ENCODE measurements at regions not wholly inside any gene's neighbourhood (a gene's known extent, or its start where the extent isn't known, plus 50 kb on each side); places are given as distances from the start of the nearest gene placed in this dataset.

GRCh38 chr3:99485286-99485685 is 153.1 kb upstream of the COL8A1 start:
- no peak for DNase-seq (ENCODE audit: insufficient read length, low spot score)
- peak; percentile 35 for FAIRE-seq
- TF ChIP-seq POU2F2 (IDR thresholded peaks at IDR 0.05; ENCODE audit: low read depth, low read length): no peak
- peak; percentile 45 for TF ChIP-seq SPI1 (IDR thresholded peaks at IDR 0.05; ENCODE audit: low read depth, low read length)

- FAIRE-seq (no peak), DNase-seq (ENCODE audit: insufficient read length, low spot score) (no peak)
- TF ChIP-seq POLR2AphosphoS5 (IDR thresholded peaks at IDR 0.05; ENCODE audit: low read depth, low read length) (no peak), PAX5 (IDR thresholded peaks at IDR 0.05; ENCODE audit: insufficient read depth, low read length, severe bottlenecking) (no peak)
Measured at GRCh38 chr3:99484871-99485270, 153.5 kb upstream of the COL8A1 start.

- TF ChIP-seq PAX5 (IDR thresholded peaks at IDR 0.05; ENCODE audit: insufficient read depth, low read length, severe bottlenecking) (no peak), POLR2AphosphoS5 (IDR thresholded peaks at IDR 0.05; ENCODE audit: low read depth, low read length) (no peak), POU2F2 (IDR thresholded peaks at IDR 0.05; ENCODE audit: low read depth, low read length) (no peak)
- FAIRE-seq: no peak
- no peak for DNase-seq (ENCODE audit: insufficient read length, low spot score)
Measured at GRCh38 chr3:99483841-99484240, 154.6 kb upstream of the COL8A1 start.

GRCh38 chr3:99482191-99482590 is 156.2 kb upstream of the COL8A1 start:
- no peak for FAIRE-seq

GRCh38 chr3:99481561-99481960 is 156.8 kb upstream of the COL8A1 start:
- FAIRE-seq (no peak), DNase-seq (ENCODE audit: insufficient read length, low spot score) (no peak)
- TF ChIP-seq POLR2AphosphoS5 (IDR thresholded peaks at IDR 0.05; ENCODE audit: low read depth, low read length): no peak
- TF ChIP-seq SPI1 (IDR thresholded peaks at IDR 0.05; ENCODE audit: low read depth, low read length): no peak
- no peak for TF ChIP-seq PAX5 (IDR thresholded peaks at IDR 0.05; ENCODE audit: insufficient read depth, low read length, severe bottlenecking)
- no peak for TF ChIP-seq TAF1 (IDR thresholded peaks at IDR 0.05; ENCODE audit: low read depth, low read length)
- no peak for TF ChIP-seq POLR2A (IDR thresholded peaks at IDR 0.05; ENCODE audit: low read depth, low read length)
- no peak for TF ChIP-seq POU2F2 (IDR thresholded peaks at IDR 0.05; ENCODE audit: low read depth, low read length)

More at GRCh38 chr3:99482191-99482590, 156.2 kb upstream of the COL8A1 start:
- no peak for DNase-seq (ENCODE audit: insufficient read length, low spot score)
- TF ChIP-seq POLR2A (IDR thresholded peaks at IDR 0.05; ENCODE audit: low read depth, low read length): no peak
- no peak for TF ChIP-seq PAX5 (IDR thresholded peaks at IDR 0.05; ENCODE audit: insufficient read depth, low read length, severe bottlenecking)
- no peak for TF ChIP-seq SPI1 (IDR thresholded peaks at IDR 0.05; ENCODE audit: low read depth, low read length)
- no peak for TF ChIP-seq TAF1 (IDR thresholded peaks at IDR 0.05; ENCODE audit: low read depth, low read length)
- no peak for TF ChIP-seq POLR2AphosphoS5 (IDR thresholded peaks at IDR 0.05; ENCODE audit: low read depth, low read length)
- no peak for TF ChIP-seq POU2F2 (IDR thresholded peaks at IDR 0.05; ENCODE audit: low read depth, low read length)

GRCh38 chr3:99479768-99480167 is 158.6 kb upstream of the COL8A1 start:
- DNase-seq (ENCODE audit: insufficient read length, low spot score): no peak
- no peak for TF ChIP-seq POU2F2 (IDR thresholded peaks at IDR 0.05; ENCODE audit: low read depth, low read length)
- no peak for TF ChIP-seq PAX5 (IDR thresholded peaks at IDR 0.05; ENCODE audit: insufficient read depth, low read length, severe bottlenecking)
- no peak for TF ChIP-seq SPI1 (IDR thresholded peaks at IDR 0.05; ENCODE audit: low read depth, low read length)
- TF ChIP-seq TAF1 (IDR thresholded peaks at IDR 0.05; ENCODE audit: low read depth, low read length): no peak
- no peak for TF ChIP-seq POLR2AphosphoS5 (IDR thresholded peaks at IDR 0.05; ENCODE audit: low read depth, low read length)
- no peak for FAIRE-seq

- DNase-seq (ENCODE audit: insufficient read length, low spot score) (no peak), FAIRE-seq (no peak)
- TF ChIP-seq SPI1 (IDR thresholded peaks at IDR 0.05; ENCODE audit: low read depth, low read length) (no peak), POLR2A (IDR thresholded peaks at IDR 0.05; ENCODE audit: low read depth, low read length) (no peak), POLR2AphosphoS5 (IDR thresholded peaks at IDR 0.05; ENCODE audit: low read depth, low read length) (no peak), POU2F2 (IDR thresholded peaks at IDR 0.05; ENCODE audit: low read depth, low read length) (no peak), TAF1 (IDR thresholded peaks at IDR 0.05; ENCODE audit: low read depth, low read length) (no peak), PAX5 (IDR thresholded peaks at IDR 0.05; ENCODE audit: insufficient read depth, low read length, severe bottlenecking) (no peak)
Measured at GRCh38 chr3:99477650-99478049, 160.7 kb upstream of the COL8A1 start.

GRCh38 chr3:99475229-99475628 is 163.2 kb upstream of the COL8A1 start:
- TF ChIP-seq POLR2A (IDR thresholded peaks at IDR 0.05; ENCODE audit: low read depth, low read length): no peak
- TF ChIP-seq SPI1 (IDR thresholded peaks at IDR 0.05; ENCODE audit: low read depth, low read length): no peak
- TF ChIP-seq POU2F2 (IDR thresholded peaks at IDR 0.05; ENCODE audit: low read depth, low read length): no peak
- DNase-seq (ENCODE audit: insufficient read length, low spot score) (no peak), FAIRE-seq (no peak)

- no peak for FAIRE-seq
- TF ChIP-seq POU2F2 (IDR thresholded peaks at IDR 0.05; ENCODE audit: low read depth, low read length) (no peak), POLR2AphosphoS5 (IDR thresholded peaks at IDR 0.05; ENCODE audit: low read depth, low read length) (no peak), SPI1 (IDR thresholded peaks at IDR 0.05; ENCODE audit: low read depth, low read length) (no peak), POLR2A (IDR thresholded peaks at IDR 0.05; ENCODE audit: low read depth, low read length) (no peak), PAX5 (IDR thresholded peaks at IDR 0.05; ENCODE audit: insufficient read depth, low read length, severe bottlenecking) (no peak), TAF1 (IDR thresholded peaks at IDR 0.05; ENCODE audit: low read depth, low read length) (no peak)
- DNase-seq (ENCODE audit: insufficient read length, low spot score): no peak
Measured at GRCh38 chr3:99474776-99475175, 163.6 kb upstream of the COL8A1 start.

GRCh38 chr3:99473321-99473751 is 165.1 kb upstream of the COL8A1 start:
- DNase-seq (ENCODE audit: insufficient read length, low spot score) (no peak), FAIRE-seq (no peak)
- TF ChIP-seq POU2F2 (IDR thresholded peaks at IDR 0.05; ENCODE audit: low read depth, low read length) (no peak), PAX5 (IDR thresholded peaks at IDR 0.05; ENCODE audit: insufficient read depth, low read length, severe bottlenecking) (no peak), POLR2A (IDR thresholded peaks at IDR 0.05; ENCODE audit: low read depth, low read length) (no peak), SPI1 (IDR thresholded peaks at IDR 0.05; ENCODE audit: low read depth, low read length) (no peak), POLR2AphosphoS5 (IDR thresholded peaks at IDR 0.05; ENCODE audit: low read depth, low read length) (no peak), TAF1 (IDR thresholded peaks at IDR 0.05; ENCODE audit: low read depth, low read length) (no peak)

- TF ChIP-seq SPI1 (IDR thresholded peaks at IDR 0.05; ENCODE audit: low read depth, low read length) (0 out of 2 replicates have a peak, but pooled peaks have one; percentile 8), TAF1 (IDR thresholded peaks at IDR 0.05; ENCODE audit: low read depth, low read length) (no peak), POLR2A (IDR thresholded peaks at IDR 0.05; ENCODE audit: low read depth, low read length) (no peak), POLR2AphosphoS5 (IDR thresholded peaks at IDR 0.05; ENCODE audit: low read depth, low read length) (no peak)
- no peak for DNase-seq (ENCODE audit: insufficient read length, low spot score)
- no peak for FAIRE-seq
Measured at GRCh38 chr3:99472385-99472784, 166.0 kb upstream of the COL8A1 start.
